IPS-NIHi11 (cell line): ENCODE measurements at regions not wholly inside any gene's neighbourhood (a gene's known extent, or its start where the extent isn't known, plus 50 kb on each side); places are given as distances from the start of the nearest gene placed in this dataset.

Source experiments
- DNase-seq: peaks from one replicate; pipeline ENCODE4 v3.0.0; 2012; ENCODE audit warnings: mixed read lengths, low spot score

DNA sequence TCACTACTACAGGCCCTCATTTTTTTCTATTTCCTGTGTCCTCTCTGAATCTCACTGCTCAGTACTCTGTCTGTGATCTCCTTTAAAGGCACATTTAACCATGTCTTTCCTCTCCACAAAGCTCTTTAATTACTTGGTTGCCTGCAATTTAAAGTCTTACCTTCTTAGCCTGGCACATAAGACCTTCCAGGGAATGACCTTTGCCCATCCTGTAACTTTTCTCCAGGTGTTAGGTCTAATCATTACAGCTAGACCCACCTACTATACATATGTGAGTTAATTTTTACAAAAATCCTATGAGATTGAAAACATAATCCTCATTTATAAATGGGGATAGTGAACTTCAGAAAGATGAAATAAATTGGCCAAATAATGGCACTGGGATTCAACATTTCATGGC lies 244.1 kb upstream of the RHOBTB1 start:
- DNase-seq, result no peak

DNA sequence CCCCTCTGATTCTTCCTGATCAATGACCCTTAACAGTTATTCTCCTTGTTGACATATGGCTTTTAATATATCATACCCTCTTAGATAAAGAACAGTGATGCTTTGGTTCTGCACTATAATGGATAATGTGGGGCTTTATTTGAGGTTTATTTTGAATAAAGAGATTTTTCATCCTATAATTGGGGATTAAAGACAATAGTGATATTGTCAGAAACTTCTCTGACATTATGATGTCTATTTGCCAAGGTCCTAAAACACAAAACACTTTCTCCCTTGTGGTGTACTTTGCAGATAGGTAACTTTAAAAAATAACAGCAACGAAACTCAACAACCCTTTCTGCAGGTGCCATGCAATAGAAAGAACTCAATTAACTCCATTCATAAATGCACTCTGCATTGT lies 243.6 kb upstream of the RHOBTB1 start:
- no peak for DNase-seq

DNA sequence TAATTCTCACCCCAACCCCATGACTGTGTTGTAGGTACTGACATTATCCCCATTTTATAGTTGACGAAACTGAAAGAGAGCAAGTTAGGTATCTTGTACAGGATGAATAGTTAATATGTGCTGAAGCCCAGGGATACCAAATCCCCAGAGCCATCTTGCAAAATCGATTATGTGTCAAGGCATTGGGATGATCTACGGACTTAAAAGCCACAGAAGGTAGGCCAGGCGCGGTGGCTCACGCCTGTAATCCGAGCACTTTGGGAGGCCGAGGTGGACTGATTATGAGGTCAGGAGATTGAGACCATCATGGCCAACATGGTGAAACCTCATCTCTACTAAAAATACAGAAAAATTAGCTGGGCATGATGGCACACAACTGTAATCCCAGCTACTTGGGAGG lies 242.4 kb upstream of the RHOBTB1 start:
- no peak for DNase-seq

DNA sequence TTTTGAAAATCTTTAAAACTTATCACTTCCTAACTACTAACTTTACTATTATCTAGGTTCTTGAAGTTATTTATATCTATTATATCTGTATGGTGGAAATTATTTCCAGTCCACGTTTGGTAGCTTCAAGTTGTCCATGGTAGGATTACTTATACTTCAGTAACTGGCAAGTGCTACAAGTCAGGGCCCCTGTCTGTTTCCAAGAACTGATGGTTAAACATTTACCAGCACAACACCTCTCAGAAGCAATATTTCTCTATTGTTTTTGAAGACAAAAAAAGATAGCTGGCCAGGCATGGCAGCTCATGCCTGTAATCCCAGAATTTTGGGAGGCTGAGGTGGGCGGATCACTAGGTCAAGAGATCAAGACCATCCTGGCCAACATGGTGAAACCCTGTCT lies 240.4 kb upstream of the RHOBTB1 start:
- no peak for DNase-seq

DNA sequence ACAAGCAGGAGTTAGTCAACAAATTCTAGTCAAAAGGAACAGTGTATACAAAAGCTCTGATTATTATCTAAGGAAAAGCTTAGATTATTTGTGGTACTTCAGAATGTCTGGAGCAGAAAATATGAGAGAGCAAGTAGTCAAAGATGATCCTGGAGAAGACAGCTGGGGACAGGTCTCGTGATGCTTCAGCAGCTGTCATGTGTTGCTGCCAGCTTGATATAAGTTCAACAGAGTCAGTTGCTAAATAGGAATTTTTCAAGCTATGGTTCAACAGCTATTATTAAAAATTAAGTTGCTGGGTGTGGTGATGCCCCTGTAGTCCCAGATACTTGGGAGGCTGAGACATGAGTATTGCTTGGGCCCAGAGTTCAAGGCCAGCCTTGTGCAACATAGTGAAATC lies 240.0 kb upstream of the RHOBTB1 start:
- DNase-seq, result no peak

DNA sequence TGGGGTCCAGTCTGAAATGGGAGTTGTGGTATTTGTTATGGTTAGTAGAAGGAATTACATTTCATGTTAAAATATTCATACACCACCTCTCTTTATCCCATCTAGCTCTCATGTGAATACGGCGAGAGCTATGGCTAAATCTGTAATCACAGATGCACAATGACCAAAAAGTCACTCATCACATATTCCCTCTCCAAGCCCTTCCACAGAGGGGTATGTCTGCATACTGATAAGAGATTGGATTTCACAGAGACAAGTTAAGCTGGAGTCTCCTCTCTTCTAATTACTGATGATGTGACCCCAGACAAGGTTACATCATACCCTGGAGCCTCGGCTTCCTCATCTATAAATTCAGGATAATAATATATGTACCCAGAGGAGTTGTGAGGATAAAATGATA lies 237.8 kb upstream of the RHOBTB1 start:
- no peak for DNase-seq

DNA sequence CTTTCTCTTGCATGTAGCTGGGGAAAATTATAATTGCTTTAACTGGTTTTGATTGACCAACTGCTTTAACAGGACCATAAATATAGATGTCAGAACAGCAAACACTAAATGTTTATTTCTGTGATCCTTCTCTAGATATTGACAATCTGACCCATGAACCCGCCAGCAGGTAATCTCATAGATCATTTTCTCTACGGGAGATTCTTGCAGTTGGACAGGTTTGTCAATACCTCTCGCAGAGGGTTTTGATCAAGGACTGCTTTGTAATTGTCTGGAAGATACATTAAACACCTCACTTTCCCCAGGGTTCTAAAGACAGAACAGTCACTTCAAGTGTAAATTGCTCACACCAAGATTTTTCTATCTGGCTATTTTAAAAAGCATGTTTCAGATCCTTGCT lies 235.8 kb upstream of the RHOBTB1 start:
- no peak for DNase-seq

DNA sequence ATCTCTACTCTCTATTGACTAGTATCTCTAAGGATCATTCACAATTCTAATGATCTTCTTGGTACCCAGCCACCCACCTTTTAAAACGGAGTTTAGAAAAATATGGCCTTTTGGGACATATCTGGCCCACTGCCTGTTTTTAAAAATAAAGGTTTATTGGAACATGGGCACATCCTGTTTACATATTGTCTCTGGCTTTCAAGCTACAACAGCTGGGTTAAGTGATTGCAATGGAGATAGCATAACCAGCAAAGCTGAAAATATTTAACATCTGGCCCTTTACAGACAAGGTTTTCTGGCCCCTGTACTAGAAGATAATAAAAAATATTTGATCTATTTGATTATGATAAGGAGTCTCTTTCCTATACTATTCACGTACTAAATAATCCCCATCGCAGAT lies 232.4 kb upstream of the RHOBTB1 start:
- no peak for DNase-seq

DNA sequence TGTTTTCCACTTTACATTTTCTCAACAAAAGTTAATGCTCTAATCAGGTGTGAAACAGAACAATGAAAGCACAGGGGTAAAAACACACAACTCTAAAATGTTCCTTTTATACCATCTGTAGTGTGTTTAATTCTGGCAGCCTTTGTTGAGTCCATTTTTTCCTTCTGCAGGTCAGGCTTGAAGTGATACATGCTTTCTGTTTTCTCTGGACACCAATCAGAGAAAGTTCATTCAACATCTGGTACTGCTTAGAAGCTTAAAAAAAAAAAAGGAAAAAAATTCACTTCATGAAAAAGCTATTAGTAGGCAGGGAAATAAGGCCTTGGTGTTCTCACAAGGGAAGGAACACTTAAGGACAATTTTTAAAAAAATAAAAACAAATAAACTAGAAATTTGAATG lies 231.3 kb upstream of the RHOBTB1 start:
- DNase-seq, result no peak

DNA sequence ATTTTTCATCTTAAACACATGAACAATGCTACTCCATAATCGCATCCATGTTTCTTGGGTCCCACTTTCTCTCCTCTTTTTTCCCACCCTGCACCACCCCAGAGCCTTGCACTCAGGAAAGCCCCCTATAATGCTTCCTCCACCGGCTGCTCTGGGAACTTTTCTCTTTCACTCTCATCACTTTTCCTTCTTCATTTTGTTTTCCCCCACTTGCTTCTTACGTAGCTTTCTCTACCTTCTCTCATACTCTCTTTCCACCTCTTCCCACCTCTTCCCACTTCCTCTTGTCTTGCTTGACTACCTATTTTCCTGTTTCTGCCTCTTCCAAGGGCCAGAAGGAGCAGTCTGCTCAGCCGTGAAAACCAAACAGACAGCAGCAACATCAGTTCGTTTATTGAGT lies 229.5 kb upstream of the RHOBTB1 start:
- DNase-seq, result no peak

DNA sequence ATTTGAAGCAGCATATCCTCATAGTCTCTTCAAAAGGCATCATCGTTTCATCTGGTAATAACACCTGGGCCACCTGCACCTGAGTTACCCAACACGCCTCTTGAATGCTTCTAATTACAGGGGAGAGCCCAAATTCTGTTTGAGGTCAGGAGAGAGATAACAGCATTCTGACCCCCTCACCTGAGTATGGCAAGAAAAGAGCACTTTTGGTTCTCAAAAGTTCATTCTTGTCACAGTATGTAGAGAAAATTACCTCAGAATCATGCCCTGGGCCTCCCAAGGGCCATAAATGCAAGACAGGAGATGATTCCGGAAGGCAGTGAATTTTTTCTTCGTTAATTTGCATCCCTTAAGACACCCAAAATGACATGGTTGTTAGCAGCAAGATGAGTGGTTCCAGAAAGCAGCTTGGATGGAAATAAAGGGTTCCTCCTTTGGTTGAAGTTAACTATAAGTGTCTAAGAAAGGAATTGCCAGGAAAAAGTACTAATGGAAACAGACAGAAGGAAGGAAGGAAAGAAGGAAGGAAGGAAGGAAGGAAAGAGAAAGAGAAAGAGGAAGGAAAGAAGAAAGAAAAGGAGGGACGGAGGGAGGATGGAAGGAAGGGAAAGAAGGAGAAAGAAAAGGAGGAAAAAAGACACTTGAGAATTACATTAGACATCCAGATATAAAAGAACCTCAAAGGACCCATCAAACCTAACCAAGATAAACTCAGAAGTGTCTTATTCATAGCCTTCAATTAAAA lies 228.4 kb upstream of the RHOBTB1 start:
- DNase-seq, result no peak

DNA sequence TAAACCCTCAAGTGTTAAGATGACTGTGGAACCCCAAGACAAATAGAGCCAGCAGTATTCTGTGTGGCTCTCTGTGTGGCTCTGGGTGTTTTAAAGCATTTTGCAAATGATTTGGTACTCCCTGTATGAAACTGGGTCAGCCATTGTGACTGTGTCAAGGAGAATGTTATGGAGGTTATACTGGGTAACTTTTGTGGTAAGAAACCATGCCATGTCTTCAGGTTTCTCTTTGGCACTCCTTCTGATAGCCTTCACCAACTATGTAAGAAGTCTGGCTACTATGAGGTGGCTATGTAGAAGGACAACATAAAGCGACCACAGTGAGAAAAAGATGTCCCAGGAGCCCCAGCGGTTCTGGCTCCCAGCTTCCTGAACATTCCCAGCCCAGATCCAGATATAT lies 226.6 kb upstream of the RHOBTB1 start:
- no peak for DNase-seq

DNA sequence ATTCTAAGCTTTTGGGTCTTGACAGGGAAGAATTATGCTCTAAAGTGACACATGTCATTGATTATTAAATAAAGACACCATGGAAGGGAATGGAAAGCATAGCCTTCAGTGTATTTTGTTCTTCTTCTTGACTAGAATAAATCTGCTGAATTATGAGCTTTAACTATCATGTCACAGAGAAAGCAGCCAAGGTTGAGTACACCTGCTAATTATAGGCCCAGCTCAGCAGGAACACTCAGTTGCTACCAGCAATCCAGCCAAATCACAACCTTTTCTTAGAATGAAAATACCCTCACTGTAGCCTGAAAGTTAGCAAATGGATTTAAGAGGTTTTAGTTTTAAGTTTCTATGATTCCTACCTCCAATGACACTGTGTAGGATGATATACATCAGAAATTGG lies 225.3 kb upstream of the RHOBTB1 start:
- no peak for DNase-seq

DNA sequence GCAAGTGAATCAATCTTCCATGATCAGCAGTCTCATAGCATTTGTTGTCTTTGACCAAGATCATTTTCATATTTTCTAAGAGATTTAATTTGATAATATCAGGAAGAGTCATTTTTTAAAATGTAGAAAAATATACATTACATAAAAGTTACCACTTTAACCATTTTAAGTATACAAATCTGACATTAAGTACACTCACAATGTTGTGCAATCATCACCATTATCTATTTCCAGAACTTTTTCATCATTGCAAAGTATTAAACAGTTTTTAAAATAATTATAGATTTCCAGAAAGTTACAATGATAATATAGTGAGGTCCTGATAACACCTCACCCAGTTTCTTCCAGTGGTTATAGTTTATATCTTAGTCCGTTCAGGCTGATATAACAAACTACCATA lies 222.5 kb upstream of the RHOBTB1 start:
- no peak for DNase-seq

DNA sequence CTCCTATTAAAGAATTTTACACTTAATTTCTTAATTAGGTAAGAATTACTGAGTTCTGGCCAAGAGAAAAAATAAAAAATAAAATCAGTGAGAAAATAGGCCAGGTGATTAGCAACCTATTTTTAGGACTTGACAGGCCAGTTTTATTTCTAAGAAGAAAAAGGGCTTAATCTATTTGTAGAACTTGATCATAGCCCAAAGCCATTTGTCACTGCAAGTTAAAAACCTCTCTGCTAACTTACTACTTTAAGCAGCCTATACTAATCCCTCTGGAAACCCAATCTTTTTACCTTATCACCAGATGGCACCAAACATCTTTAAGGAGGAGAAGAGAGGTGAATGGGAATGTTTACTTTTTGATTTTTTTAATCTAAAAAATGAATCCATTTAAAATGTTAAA lies 222.1 kb upstream of the RHOBTB1 start:
- no peak for DNase-seq

DNA sequence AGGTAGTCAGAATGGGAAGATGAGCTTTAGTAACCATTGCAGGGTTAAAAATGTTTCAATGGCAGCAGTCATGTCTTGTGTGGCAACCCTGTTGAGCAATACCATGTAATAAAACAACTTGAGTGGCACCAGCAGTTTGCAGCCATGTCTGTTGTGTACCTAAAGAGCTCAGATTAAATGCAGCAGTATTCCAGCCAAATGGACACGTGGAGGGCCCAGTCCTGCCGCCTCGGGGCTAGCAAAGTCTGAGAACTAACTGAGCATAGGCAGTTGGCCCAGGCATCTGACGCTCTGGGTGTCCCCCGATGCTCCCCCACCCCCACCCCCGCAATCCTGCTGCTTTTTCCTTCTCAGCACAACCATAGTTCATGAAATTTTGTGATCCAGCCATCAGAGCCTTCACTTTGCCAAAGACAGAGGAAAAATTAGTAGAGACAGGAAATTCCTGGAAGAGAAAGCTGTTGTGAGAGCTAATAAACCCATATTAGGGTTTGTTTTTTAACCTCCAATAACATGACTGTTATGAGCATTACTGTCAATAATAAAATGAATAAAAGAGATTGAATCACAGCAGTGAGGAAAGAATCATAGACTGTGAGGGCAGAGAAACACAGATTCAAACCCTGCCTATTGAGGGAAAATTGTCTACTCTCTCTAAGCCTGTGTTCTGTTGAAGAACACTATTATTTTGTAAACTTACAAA lies 220.6 kb upstream of the RHOBTB1 start:
- no peak for DNase-seq

DNA sequence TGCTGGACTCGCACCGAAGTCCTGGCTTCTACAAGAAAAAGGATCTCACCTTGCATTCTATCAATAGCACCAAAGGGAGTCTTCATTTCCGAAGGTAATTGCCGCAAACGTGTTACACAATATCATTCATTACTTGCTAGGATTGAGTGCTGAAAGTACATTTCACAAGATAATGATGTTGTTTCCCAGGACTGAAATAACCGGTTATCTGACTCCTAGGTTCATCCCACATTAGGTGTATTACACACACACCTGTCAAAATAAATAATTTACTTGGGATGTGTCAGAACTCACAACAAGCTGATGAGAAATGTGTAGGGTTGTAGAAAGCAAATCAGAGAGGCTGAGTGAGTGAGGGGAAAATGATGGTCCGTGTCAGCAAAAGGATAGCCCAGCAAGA lies 219.4 kb upstream of the RHOBTB1 start:
- DNase-seq, result no peak

DNA sequence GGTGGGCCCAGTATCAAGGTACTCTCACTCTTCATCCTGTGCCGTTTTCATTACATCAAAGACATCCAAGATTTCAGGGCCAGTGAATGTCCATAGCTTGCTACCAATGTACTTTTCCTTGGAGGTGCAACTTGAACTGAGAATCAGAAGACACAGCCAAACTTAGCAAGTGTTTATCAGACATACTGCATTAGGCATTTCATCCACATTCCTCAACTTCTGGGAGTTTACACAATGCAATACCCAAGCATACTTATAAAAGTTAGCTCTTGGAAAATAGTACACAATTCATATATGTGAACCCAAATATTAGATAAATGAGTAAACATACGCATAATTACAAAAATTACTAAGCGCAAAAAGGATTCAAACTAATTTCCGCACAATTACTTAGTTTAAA lies 216.3 kb upstream of the RHOBTB1 start:
- DNase-seq, result no peak

DNA sequence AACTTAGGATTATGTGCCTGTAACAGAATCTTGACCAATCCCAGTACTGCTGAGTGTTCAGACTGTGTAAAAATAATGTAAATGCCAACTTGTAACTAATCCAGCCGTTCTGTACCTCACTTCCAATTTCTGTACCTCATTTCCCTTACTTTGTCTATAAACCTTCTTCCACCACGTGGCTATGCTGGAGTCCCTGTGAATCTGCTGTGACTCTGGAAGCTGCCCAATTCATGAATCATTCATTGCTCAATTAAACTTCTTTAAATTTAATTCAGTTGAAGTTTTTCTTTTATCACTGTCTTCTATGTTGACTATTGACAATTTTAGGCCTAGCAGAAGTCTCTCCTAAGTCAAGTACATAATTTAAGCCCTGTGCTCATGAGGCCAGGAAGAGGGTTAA lies 215.3 kb upstream of the RHOBTB1 start:
- DNase-seq, result no peak

DNA sequence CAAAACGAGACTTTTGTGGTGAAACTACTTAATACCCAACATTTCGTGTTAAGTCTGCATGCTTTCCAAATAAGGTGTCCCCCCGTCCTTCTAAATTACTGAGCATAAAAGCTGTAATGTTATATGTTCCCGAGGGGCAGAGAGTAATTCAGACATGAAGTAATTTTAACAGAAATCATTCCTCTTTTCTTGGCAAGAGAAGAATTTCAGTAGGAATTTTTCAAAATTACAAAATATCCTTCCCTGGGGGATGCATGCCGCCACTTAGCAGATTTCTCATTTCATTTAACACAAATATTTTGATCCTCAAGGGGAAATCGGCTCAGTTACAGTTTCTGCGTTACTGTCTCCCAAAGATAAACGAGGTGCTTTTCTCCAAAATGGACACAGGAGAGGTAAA lies 213.2 kb upstream of the RHOBTB1 start:
- no peak for DNase-seq

DNA sequence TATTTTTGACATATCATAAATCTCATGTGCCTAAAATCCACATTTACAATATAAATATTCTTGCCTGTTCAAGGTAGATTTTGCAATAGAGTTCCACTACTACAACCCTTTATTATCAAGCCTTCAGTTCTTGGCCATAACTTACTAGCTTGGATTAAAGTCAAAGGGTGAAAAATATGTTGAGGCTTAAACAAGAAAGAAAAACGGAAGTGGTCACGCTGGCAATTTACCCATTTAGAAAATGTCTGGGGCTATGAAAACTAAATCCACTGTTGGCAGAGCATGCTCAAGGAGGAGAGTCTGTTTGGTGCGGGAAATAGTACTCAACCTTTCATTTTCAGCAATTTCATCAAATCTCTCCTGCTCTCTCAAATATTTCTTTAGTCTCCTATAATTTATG lies 209.8 kb upstream of the RHOBTB1 start:
- DNase-seq, result no peak

DNA sequence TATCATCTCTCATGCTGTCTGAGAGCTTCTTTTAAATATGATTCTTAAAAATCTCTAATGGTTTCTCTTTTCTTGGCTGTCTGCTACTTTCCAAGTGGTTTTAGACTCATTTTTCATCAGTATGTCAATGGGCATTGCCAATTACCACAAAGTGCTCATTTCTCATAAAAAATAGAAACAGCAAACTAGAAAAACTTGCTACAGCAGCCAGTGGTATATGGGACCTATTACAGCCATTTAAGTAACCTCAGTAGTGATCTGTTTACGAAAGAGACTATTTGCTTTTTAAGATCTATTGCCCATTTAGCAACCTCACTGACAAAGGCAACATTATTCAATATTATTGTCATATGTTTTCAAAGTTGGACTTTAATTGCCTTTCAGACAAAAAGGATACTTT lies 207.1 kb upstream of the RHOBTB1 start:
- DNase-seq, result no peak

DNA sequence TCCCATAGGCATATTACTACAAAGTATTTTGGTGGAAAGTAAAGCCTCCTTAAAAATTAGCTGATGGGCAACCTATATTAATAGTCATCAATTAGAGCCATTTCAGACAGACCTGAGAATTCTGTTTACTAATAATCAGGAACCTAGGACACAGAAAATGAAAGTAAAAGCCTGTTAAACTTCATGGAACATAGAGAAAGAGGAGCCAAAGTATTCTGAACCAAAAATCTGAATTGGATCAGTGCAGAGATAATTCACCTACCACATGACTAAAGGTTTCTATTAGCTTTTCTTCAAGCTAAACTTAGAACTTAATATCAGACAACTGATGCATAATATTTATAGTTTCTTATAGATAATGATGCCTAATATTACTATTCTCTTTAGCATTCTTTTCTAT lies 204.5 kb upstream of the RHOBTB1 start:
- no peak for DNase-seq

DNA sequence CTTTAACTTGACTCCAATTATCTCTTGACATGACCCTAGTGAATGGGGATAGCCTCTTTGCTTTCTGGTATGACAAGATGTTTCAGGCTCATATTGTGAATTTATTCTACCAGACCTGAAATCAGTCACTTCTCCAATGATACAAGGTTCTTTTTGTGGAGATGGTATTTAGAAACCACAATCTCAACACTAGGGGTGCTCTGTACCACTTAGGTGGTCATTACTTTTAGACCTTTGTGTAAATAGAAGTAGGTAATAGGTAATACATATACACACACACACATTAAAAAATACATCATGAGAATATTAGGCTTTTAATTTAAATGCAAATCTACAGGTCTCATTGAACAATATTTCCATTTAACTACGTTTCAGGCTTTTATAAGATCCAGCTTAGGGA lies 199.0 kb upstream of the RHOBTB1 start:
- DNase-seq, result no peak
